Right atrium auricular region (tissue), 2 donors: ENCODE measurements at regions not wholly inside any gene's neighbourhood (a gene's known extent, or its start where the extent isn't known, plus 50 kb on each side); places are given as distances from the start of the nearest gene placed in this dataset.

Experiments
- microRNA-seq, 2 donors: library from miRNA; unstranded; fragments of <30 nt; microRNA quantifications; one replicate each; pipeline ENCODE4, GENCODE V29; 2016 to 2017; ENCODE audit warnings: borderline number of aligned reads in 2 of 2, borderline replicate concordance in 1 of 2

Small RNAs in the stretch of these regions (microRNA-seq; reads per million reads assigned to microRNA genes)
- gene MIR4675 = 0 reads per million in 2 donors
